Body of pancreas (tissue), 4 donors: ENCODE measurements at regions not wholly inside any gene's neighbourhood (a gene's known extent, or its start where the extent isn't known, plus 50 kb on each side); places are given as distances from the start of the nearest gene placed in this dataset.
"Not testable (repeated sequence)": the region's sequence is repeated elsewhere in the genome, so short reads cannot be mapped to it uniquely, and the experiment has no call there.

Source experiments
- ATAC-seq: fragments of 150-250 bp; one replicate; pipeline ENCODE4 v1.9.1; 2016
- DNase-seq, 4 donors: peaks; one replicate each; pipeline ENCODE4 v3.0.0-alpha.2; 2019
- H3K27ac ChIP-seq, 4 donors: fragments of 200-600 bp; sonication (generic); 1 replicate in 3 of 4; 2 replicates in 1 of 4; pipeline versions ENCODE4 v1.5.1 to v1.6.1; 2016 to 2019; ENCODE audit warnings: mild to moderate bottlenecking in 1 of 4, mixed read lengths in 1 of 4, moderate library complexity in 1 of 4
- H3K27me3 ChIP-seq, 2 donors: fragments of 200-600 bp; sonication (generic); one replicate each; pipeline ENCODE4 v1.6.0; 2016; ENCODE audit warnings: mild to moderate bottlenecking in 1 of 2
- H3K36me3 ChIP-seq, 2 donors: fragments of 200-600 bp; sonication (generic); replicated peaks in 1 of 2; 2 replicates each; pipeline ENCODE4 v1.5.1; 2016; ENCODE audit warnings: low read depth in 2 of 2; ENCODE audit not compliant: insufficient read depth in 1 of 2
- H3K4me1 ChIP-seq: fragments of 200-600 bp; sonication (generic); one replicate; pipeline ENCODE4 v1.6.0; 2016
- H3K4me3 ChIP-seq, 2 donors: fragments of 200-600 bp; sonication (generic); 1 replicate in 1 of 2; 2 replicates in 1 of 2; pipeline ENCODE4 v1.5.1; 2016 to 2019
- H3K9me3 ChIP-seq, 3 donors: fragments of 200-600 bp; sonication (generic); 1 replicate in 2 of 3; 2 replicates in 1 of 3; pipeline ENCODE4 v1.5.1; 2016
- POLR2A ChIP-seq, 3 donors: fragments of 450-650 bp; IDR thresholded peaks; one replicate each; pipeline ENCODE4 v1.6.1; 2016; ENCODE audit warnings: antibody characterized with exemption in 3 of 3, mild to moderate bottlenecking in 2 of 3
- WGBS, 2 donors: methylation state at CpG; one replicate each; pipeline ENCODE4 v1.1.5; 2017; 5-methylcytosine and 5-hydroxymethylcytosine counted together
- intact Hi-C: fragments of 100-400 bp; cut with DNase I; formaldehyde crosslinking; loops from one replicate; pipeline ENCODE4 v1.15.1; 2023
- TF ChIP-seq, protein P1 (sequence below), 7 experiments: fragments of 450-650 bp in 4 of 7; fragments of 200-600 bp in 3 of 7; sonication (generic) in 3 of 7; IDR thresholded peaks; one replicate each; pipeline ENCODE4 v1.5.1; 2016 to 2019; ENCODE audit warnings: antibody characterized with exemption in 7 of 7

DNA sequence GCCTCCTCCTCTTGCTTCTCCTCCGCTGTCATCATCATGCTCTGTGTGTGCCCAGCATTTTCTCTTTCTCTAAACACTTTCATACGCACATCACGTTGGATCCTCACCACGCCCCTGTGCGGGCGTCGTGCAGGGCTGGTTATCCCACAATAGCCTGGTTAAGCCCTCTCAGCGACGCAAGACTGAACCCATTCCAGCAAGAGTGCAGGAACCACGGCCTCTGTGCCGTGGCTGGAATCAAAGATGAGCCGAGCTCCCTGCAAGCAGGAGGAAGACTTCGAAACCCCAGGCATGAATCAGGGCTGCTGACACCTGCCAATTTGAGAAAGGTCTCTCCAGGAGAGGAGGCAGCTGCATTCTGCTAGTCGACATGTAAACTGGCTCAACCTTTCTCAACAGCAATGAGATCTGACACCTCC lies 74.8 kb upstream of the FOXK1 start:
- H3K27ac ChIP-seq: no peak overlapping the region
- H3K27me3 ChIP-seq: no peaks in the 10 kb centered on the region
- intact Hi-C loops: no loop called here
- ATAC-seq: no peak
- no peaks in the 10 kb centered on the region for H3K36me3 ChIP-seq
- H3K4me1 ChIP-seq: no peaks in the 10 kb centered on the region
- WGBS, 2 donors: 60 to 70% methylated on average over 13 to 14 of the region's 14 CpGs
- H3K4me3 ChIP-seq: no peak overlapping the region
- H3K9me3 ChIP-seq: no peaks in the 10 kb centered on the region
- no peak for TF ChIP-seq POLR2A (IDR thresholded peaks at IDR 0.05)
- TF ChIP-seq, protein P1, sequence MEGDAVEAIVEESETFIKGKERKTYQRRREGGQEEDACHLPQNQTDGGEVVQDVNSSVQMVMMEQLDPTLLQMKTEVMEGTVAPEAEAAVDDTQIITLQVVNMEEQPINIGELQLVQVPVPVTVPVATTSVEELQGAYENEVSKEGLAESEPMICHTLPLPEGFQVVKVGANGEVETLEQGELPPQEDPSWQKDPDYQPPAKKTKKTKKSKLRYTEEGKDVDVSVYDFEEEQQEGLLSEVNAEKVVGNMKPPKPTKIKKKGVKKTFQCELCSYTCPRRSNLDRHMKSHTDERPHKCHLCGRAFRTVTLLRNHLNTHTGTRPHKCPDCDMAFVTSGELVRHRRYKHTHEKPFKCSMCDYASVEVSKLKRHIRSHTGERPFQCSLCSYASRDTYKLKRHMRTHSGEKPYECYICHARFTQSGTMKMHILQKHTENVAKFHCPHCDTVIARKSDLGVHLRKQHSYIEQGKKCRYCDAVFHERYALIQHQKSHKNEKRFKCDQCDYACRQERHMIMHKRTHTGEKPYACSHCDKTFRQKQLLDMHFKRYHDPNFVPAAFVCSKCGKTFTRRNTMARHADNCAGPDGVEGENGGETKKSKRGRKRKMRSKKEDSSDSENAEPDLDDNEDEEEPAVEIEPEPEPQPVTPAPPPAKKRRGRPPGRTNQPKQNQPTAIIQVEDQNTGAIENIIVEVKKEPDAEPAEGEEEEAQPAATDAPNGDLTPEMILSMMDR (IDR thresholded peaks at IDR 0.05): no peak
- DNase-seq: no peak

- DNase-seq, H3K27me3 ChIP-seq, ATAC-seq, H3K9me3 ChIP-seq, H3K36me3 ChIP-seq, intact Hi-C loops, H3K4me3 ChIP-seq, H3K27ac ChIP-seq: not testable (repeated sequence)
- 76 to 84% methylated on average over 7 of the region's 7 CpGs for WGBS, 2 donors
- peaks cover 12% of the 10 kb centered on the region for H3K4me1 ChIP-seq
Observed at GRCh38 chr7:4609576-4609975, 72.5 kb upstream of the FOXK1 start.

DNA sequence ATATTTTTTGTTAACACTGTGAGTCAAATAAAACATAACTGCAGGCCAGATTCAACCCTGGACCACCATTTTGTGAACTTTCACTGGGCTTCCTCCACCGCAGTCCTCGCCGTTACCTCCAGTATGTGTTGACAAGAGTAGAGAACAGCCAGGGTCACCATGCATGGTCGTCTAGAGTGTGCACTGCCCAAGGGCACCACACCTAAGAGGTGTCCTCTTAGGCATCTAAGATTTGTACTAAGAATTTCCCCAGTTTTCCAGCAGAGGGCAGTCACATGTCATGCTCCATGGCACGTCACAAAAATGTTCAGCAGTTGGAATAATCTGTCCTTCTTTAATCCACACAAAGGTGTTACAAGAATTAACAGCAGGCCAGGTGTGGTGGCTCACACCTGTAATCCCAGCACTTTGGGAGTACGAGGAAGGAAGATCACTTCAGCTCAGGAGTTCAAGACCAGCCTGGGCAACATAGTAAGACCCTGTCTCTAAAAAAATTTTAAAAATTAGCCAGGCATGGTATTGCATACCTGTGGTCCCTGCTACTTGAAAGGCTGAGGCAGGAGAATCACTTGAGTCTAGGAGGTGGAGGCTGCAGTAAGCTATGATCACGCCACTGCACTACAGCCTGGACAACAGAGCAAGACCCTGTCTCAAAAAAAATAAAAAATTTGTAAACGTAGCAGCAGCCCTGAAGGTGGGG lies 71.2 kb upstream of the FOXK1 start:
- Histone ChIP-seq H3K9me3 (no peaks in the 10 kb centered on the region), H3K4me3 (no peak overlapping the region), H3K27ac (no peak overlapping the region), H3K4me1 (peaks cover 12% of the 10 kb centered on the region), H3K27me3 (no peaks in the 10 kb centered on the region), H3K36me3 (no peaks in the 10 kb centered on the region)
- DNase-seq (peak; percentile 53 to 71 (median 58)), ATAC-seq (peak; percentile 76)
- intact Hi-C loops: loop anchor here (10.0 kb wide), 2 partner anchors 144 to 474 kb away; no protein-coding TSS in a partner anchor
- TF ChIP-seq, protein P1 (IDR thresholded peaks at IDR 0.05): peak; percentile 60 to 89 (median 80)
- TF ChIP-seq POLR2A (IDR thresholded peaks at IDR 0.05): no peak
- WGBS, 2 donors: 34% methylated on average over 8 of the region's 8 CpGs

DNA sequence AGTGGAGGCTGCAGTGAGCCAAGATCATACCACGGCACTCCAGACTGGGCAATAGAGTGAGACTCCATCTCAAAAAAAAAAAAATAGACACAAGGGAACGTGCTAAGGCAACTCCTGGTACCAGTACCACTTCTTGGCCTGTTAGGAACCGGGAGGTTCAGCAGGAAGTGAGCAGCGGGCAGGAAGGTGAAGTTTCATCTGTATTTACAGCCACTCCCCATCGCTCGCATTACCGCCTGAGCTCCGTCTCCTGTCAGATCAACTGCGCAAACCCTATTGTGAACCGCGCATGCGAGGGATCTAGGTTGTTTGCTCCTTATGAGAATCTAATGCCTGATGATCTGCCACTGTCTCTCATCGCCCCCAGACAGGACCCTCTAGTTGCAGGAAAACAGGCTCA lies 69.9 kb upstream of the FOXK1 start:
- ATAC-seq (no peak), DNase-seq (no peak)
- Histone ChIP-seq H3K27me3 (no peaks in the 10 kb centered on the region), H3K36me3 (no peaks in the 10 kb centered on the region), H3K27ac (no peak overlapping the region), H3K4me1 (peaks cover 12% of the 10 kb centered on the region), H3K4me3 (no peak overlapping the region), H3K9me3 (no peaks in the 10 kb centered on the region)
- WGBS, 2 donors: 84 to 89% methylated on average over 13 of the region's 13 CpGs
- intact Hi-C loops: loop anchor here (10.0 kb wide), 2 partner anchors 143 to 473 kb away; no protein-coding TSS in a partner anchor
- TF ChIP-seq, protein P1 (IDR thresholded peaks at IDR 0.05): no peak
- TF ChIP-seq POLR2A (IDR thresholded peaks at IDR 0.05): no peak

GRCh38 chr7:4612939-4613841 lies 68.9 kb upstream of the FOXK1 start:
- no peaks in the 10 kb centered on the region for H3K36me3 ChIP-seq
- no peaks in the 10 kb centered on the region for H3K27me3 ChIP-seq
- no peaks in the 10 kb centered on the region for H3K9me3 ChIP-seq
- no peak overlapping the region for H3K4me3 ChIP-seq
- no peak for ATAC-seq
- H3K27ac ChIP-seq: peak overlapping the region in 2 of 4 donors; percentile 42 to 51
- peaks cover 12% of the 10 kb centered on the region for H3K4me1 ChIP-seq
- WGBS, 2 donors: 25 to 29% methylated on average over 23 to 25 of the region's 25 CpGs
- intact Hi-C loops: loop anchor here (10.0 kb wide), 2 partner anchors 142 to 472 kb away; no protein-coding TSS in a partner anchor
- DNase-seq: peak in 2 of 4 donors; percentile 24 to 36
- TF ChIP-seq POLR2A (IDR thresholded peaks at IDR 0.05): no peak
- TF ChIP-seq, protein P1 (IDR thresholded peaks at IDR 0.05): no peak
